AG09319 (cell line): ENCODE measurements at regions not wholly inside any gene's neighbourhood (a gene's known extent, or its start where the extent isn't known, plus 50 kb on each side); places are given as distances from the start of the nearest gene placed in this dataset.
"Not testable (repeated sequence)": the region's sequence is repeated elsewhere in the genome, so short reads cannot be mapped to it uniquely, and the experiment has no call there.

Source experiments
- DNase-seq: peaks from one replicate; pipeline ENCODE4 v3.0.0-alpha.2; 2010; ENCODE audit warnings: low read depth; ENCODE audit errors: extremely low read depth
- CTCF ChIP-seq: IDR thresholded peaks from 2 replicates; pipeline ENCODE4 v1.5.1; 2011; ENCODE audit warnings: low read depth, mild to moderate bottlenecking, inconsistent platforms, low read length, moderate library complexity

- no peak for DNase-seq
- TF ChIP-seq CTCF: no peak
Measured at GRCh38 chr7:152556013-152556755, 119.8 kb downstream of the XRCC2 start.

GRCh38 chr7:152553671-152554317, 118.0 kb upstream of the KMT2C start:
- TF ChIP-seq CTCF: no peak

GRCh38 chr7:152551304-152552036, 115.7 kb upstream of the KMT2C start:
- no peak for TF ChIP-seq CTCF
- DNase-seq: no peak

More at GRCh38 chr7:152553671-152554317, 118.0 kb upstream of the KMT2C start:
- no peak for DNase-seq

GRCh38 chr7:152544971-152545619, 109.3 kb upstream of the KMT2C start:
- DNase-seq: no peak
- TF ChIP-seq CTCF: no peak

- no peak for TF ChIP-seq CTCF
- DNase-seq: no peak
Measured at GRCh38 chr7:152544481-152544927, 108.7 kb upstream of the KMT2C start.

- TF ChIP-seq CTCF: no peak
- DNase-seq: no peak
Measured at GRCh38 chr7:152543799-152544198, 108.0 kb upstream of the KMT2C start.

GRCh38 chr7:152541892-152542291, 106.1 kb upstream of the KMT2C start:
- DNase-seq: no peak
- no peak for TF ChIP-seq CTCF

GRCh38 chr7:152539190-152539495, 103.3 kb upstream of the KMT2C start:
- not testable (repeated sequence) for DNase-seq

- DNase-seq: not testable (repeated sequence)
Measured at GRCh38 chr7:152538346-152539189, 102.8 kb upstream of the KMT2C start.
